ENCODE measurements at regions not wholly inside any gene's neighbourhood (a gene's known extent, or its start where the extent isn't known, plus 50 kb on each side); places are given as distances from the start of the nearest gene placed in this dataset.

GRCh38 chr13:21925720-21926119 lies 254.8 kb downstream of the FGF9 start:
- Mint-ChIP-seq H3K27me3 (peaks cover 0 to 5% of the 10 kb centered on the region in 2 donors), H3K36me3 (no peaks in the 10 kb centered on the region), H3K9me3 (no peaks in the 10 kb centered on the region), H3K4me1 (peaks cover 1 to 5% of the 10 kb centered on the region in 2 donors), H3K4me3 (no peak overlapping the region), H3K27ac (no peak overlapping the region)
- no peak for DNase-seq
- no peak for ATAC-seq (replicated peaks)

- no peak for DNase-seq
- Mint-ChIP-seq H3K4me3 (no peak overlapping the region), H3K27me3 (no peaks in the 10 kb centered on the region), H3K9me3 (no peaks in the 10 kb centered on the region), H3K36me3 (no peaks in the 10 kb centered on the region), H3K27ac (no peak overlapping the region), H3K4me1 (no peaks in the 10 kb centered on the region)
- no peak for ATAC-seq (replicated peaks)
Observed at GRCh38 chr13:21929400-21929799, 258.5 kb downstream of the FGF9 start.

DNA sequence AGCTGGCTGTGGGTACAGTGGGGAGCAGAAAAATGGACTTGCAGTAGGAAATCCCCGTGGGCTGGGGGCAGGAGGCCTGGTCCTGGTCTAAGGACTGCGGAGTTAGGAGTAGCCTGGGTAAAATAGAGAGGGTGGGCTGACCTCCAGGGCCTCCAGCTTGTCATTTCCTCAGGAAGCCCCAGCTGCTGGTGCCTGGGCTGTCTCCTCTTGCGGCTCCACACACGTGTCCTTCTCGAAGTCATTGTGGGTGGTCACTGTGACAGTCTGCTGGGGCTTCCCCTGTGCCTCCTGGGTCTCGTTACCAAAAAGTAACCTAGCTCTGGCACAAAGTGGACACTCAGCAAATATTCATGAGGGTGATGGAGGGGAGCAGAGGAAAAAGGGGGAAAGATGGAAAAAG lies 259.7 kb downstream of the FGF9 start:
- no peaks in the 10 kb centered on the region for H3K4me1 Mint-ChIP-seq
- ATAC-seq (replicated peaks): no peak
- DNase-seq: no peak
- no peak overlapping the region for H3K4me3 Mint-ChIP-seq
- no peaks in the 10 kb centered on the region for H3K36me3 Mint-ChIP-seq
- H3K27me3 Mint-ChIP-seq: no peaks in the 10 kb centered on the region
- no peaks in the 10 kb centered on the region for H3K9me3 Mint-ChIP-seq
- H3K27ac Mint-ChIP-seq: no peak overlapping the region

GRCh38 chr13:21932578-21932977 lies 261.7 kb downstream of the FGF9 start:
- Mint-ChIP-seq H3K27me3 (no peaks in the 10 kb centered on the region), H3K27ac (no peak overlapping the region), H3K9me3 (no peaks in the 10 kb centered on the region), H3K4me3 (no peak overlapping the region), H3K4me1 (no peaks in the 10 kb centered on the region), H3K36me3 (no peaks in the 10 kb centered on the region)
- DNase-seq (no peak), ATAC-seq (replicated peaks) (no peak)

DNA sequence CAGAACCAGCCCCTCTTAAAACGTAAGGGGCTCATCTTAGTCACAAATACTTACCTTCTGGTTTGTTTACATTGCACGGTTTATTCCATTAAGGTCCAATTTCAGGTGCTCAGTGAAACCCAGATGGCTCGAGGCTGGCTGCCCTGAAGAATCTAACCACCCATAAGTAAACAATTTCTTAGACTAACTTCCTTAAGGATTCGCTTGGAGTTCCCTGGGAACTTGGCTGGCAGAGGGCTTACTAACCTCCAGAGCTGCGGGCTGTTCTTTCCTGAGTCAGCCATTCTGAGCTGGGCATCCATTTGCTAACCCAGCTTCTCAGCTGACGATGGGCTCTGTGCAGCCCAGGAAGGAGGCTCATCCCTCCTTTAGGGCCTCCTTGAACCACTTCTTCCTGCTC lies 262.1 kb downstream of the FGF9 start:
- DNase-seq (no peak), ATAC-seq (replicated peaks) (no peak)
- Mint-ChIP-seq H3K4me1 (no peaks in the 10 kb centered on the region), H3K4me3 (no peak overlapping the region), H3K36me3 (no peaks in the 10 kb centered on the region), H3K27me3 (peaks cover 0 to 4% of the 10 kb centered on the region in 2 donors), H3K27ac (no peak overlapping the region), H3K9me3 (no peaks in the 10 kb centered on the region)

DNA sequence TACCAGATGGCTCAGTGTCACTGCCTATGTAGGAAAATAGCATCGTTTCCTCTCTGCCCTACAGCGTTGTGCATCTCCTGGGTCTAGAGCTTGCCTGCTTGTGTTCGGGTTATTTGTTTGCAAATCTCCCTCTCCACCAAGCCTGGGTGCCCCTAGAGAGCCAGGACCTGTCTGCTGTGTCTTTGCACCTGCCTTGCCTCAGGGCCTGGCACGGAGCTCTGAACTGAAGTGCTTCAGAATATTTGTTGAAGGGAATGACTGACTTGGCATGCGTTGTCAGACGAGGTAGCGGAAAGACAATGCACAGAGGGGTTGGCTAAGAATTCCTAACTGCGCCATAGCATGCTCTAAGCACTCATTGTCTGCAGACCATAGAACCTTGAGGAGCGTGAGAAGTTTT lies 263.4 kb downstream of the FGF9 start:
- Mint-ChIP-seq H3K27ac (no peak overlapping the region), H3K4me1 (no peaks in the 10 kb centered on the region), H3K4me3 (no peak overlapping the region), H3K36me3 (no peaks in the 10 kb centered on the region), H3K9me3 (no peaks in the 10 kb centered on the region), H3K27me3 (peaks cover 0 to 4% of the 10 kb centered on the region in 2 donors)
- ATAC-seq (replicated peaks) (no peak), DNase-seq (no peak)

DNA sequence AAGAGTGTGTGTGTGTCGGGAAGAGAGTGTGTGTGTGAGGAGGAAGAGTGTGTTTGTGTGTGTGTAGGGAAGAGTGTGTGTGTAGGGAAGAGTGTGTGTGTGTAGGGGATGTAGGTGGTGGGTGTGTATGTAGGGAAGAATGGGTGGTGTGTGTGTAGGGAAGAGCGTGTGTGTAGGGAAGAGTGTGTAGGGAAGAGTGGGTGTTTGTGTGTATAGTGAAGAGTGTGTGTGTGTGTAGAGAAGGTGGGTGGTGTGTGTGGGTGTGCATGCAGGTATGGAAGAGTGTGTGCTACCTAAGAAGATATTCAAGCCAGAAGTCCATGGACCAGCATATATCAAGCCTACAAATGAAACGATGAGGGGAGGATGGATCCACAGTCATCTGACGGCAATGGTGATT lies 265.8 kb downstream of the FGF9 start:
- no peak overlapping the region for H3K4me3 Mint-ChIP-seq
- H3K4me1 Mint-ChIP-seq: no peaks in the 10 kb centered on the region
- ATAC-seq (replicated peaks): no peak
- peaks cover 0 to 4% of the 10 kb centered on the region in 2 donors for H3K27me3 Mint-ChIP-seq
- H3K27ac Mint-ChIP-seq: no peak overlapping the region
- DNase-seq: no peak
- H3K9me3 Mint-ChIP-seq: no peaks in the 10 kb centered on the region
- no peaks in the 10 kb centered on the region for H3K36me3 Mint-ChIP-seq

GRCh38 chr13:21938168-21938567 lies 267.3 kb downstream of the FGF9 start:
- Mint-ChIP-seq H3K4me1 (no peaks in the 10 kb centered on the region), H3K4me3 (no peak overlapping the region), H3K27ac (no peak overlapping the region), H3K9me3 (peaks cover 0 to 6% of the 10 kb centered on the region in 2 donors), H3K27me3 (peaks cover 0 to 4% of the 10 kb centered on the region in 2 donors), H3K36me3 (no peaks in the 10 kb centered on the region)
- ATAC-seq (replicated peaks) (no peak), DNase-seq (no peak)

- H3K4me3 Mint-ChIP-seq: no peak overlapping the region
- H3K27me3 Mint-ChIP-seq: peaks cover 0 to 4% of the 10 kb centered on the region in 2 donors
- no peak for DNase-seq
- H3K9me3 Mint-ChIP-seq: peaks cover 3 to 7% of the 10 kb centered on the region in 2 donors
- H3K27ac Mint-ChIP-seq: no peak overlapping the region
- H3K36me3 Mint-ChIP-seq: peaks cover 0 to under 1% of the 10 kb centered on the region in 2 donors
- H3K4me1 Mint-ChIP-seq: no peaks in the 10 kb centered on the region
- no peak for ATAC-seq (replicated peaks)
Observed at GRCh38 chr13:21938636-21939035, 267.8 kb downstream of the FGF9 start.

DNA sequence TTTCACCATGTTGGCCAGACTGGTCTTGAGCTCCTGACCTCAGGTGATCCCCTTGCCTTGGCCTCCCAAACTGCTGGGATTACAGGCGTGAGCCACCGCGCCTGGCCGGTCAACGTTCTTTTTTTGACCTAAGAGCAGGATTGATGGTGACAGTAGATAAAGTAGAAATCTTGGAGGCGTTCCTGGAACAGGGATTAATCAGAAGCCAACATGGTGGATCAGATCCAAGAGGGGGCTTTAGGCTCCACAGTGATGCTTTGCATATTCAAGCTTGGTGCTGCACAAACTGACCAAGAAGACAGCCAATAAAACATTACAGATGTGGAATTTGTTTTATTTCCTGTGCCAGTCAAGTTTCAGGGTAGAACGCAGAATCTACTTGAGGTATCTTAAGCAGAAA lies 271.2 kb downstream of the FGF9 start:
- Mint-ChIP-seq H3K27me3 (peaks cover 0 to 4% of the 10 kb centered on the region in 2 donors), H3K4me1 (no peaks in the 10 kb centered on the region), H3K9me3 (peaks cover 20% of the 10 kb centered on the region in 2 donors), H3K4me3 (no peak overlapping the region), H3K27ac (no peak overlapping the region), H3K36me3 (peaks cover 0 to 12% of the 10 kb centered on the region in 2 donors)
- ATAC-seq (replicated peaks): no peak
- no peak for DNase-seq

DNA sequence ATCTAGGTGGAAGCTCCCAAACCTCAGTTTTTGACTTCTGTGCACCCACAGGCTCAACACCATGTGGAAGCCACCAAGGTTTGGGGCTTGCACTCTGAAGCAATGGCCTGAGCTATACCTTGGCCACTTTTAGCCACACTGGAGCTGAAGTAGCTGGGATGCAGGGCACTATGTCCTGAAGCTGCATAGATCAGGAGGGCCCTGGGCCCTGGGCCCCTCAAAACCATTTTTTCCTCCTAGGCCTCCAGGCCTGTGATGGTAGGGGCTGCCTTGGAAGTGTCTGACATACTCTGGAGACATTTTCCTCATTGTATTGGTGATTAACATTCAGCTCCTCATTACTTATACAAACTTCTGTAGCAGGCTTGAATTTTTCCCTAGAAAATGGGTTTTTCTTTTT lies 273.7 kb downstream of the FGF9 start:
- peaks cover 20% of the 10 kb centered on the region in 2 donors for H3K9me3 Mint-ChIP-seq

GRCh38 chr13:21945195-21945594 lies 274.3 kb downstream of the FGF9 start:
- DNase-seq (no peak), ATAC-seq (replicated peaks) (no peak)
- no peaks in the 10 kb centered on the region for H3K27me3 Mint-ChIP-seq
- peaks cover 20% of the 10 kb centered on the region in 2 donors for H3K9me3 Mint-ChIP-seq
- H3K4me1 Mint-ChIP-seq: peaks cover 7 to 10% of the 10 kb centered on the region in 2 donors
- H3K36me3 Mint-ChIP-seq: peaks cover 0 to 12% of the 10 kb centered on the region in 2 donors
- no peak overlapping the region for H3K27ac Mint-ChIP-seq
- H3K4me3 Mint-ChIP-seq: no peak overlapping the region

More for the DNA sequence above, 273.7 kb downstream of the FGF9 start:
- DNase-seq (no peak), ATAC-seq (replicated peaks) (no peak)
- no peaks in the 10 kb centered on the region for H3K27me3 Mint-ChIP-seq
- peaks cover 7 to 10% of the 10 kb centered on the region in 2 donors for H3K4me1 Mint-ChIP-seq
- no peak overlapping the region for H3K4me3 Mint-ChIP-seq
- no peak overlapping the region for H3K27ac Mint-ChIP-seq
- peaks cover 0 to 12% of the 10 kb centered on the region in 2 donors for H3K36me3 Mint-ChIP-seq

DNA sequence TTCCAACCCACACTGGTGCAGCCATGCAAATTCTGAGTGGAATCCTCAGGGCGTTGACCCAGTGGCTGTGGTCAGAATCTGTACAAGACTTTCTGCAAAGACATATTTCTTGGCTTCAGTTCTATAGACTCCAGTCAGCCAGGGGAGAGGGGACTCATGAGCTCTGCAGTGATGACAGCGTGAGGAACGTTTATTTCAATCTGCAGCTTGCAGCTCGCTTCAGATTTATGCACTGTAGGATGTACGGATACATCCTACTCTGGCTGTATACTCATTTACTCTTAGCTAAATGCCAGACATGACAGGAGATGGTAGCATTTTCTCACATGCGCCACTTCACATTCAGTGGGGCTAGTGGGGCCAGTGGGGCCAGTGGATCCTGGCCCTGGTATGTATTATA lies 276.1 kb downstream of the FGF9 start:
- Mint-ChIP-seq H3K36me3 (peaks cover 0 to 12% of the 10 kb centered on the region in 2 donors), H3K9me3 (peaks cover 20% of the 10 kb centered on the region in 2 donors), H3K4me3 (no peak overlapping the region), H3K4me1 (peaks cover 7 to 10% of the 10 kb centered on the region in 2 donors), H3K27ac (no peak overlapping the region), H3K27me3 (peaks cover 0 to 4% of the 10 kb centered on the region in 2 donors)
- ATAC-seq (replicated peaks) (no peak), DNase-seq (no peak)

- DNase-seq: peak; percentile 13
- Mint-ChIP-seq H3K36me3 (peaks cover 0 to 9% of the 10 kb centered on the region in 2 donors), H3K4me1 (peaks cover 7 to 10% of the 10 kb centered on the region in 2 donors), H3K27me3 (peaks cover 0 to 4% of the 10 kb centered on the region in 2 donors), H3K4me3 (peak overlapping the region in 1 of 2 donors; percentile 25), H3K9me3 (peaks cover 10 to 14% of the 10 kb centered on the region in 2 donors), H3K27ac (no peak overlapping the region)
- ATAC-seq (replicated peaks): peak; percentile 70 to 84
Observed at GRCh38 chr13:21948769-21949474, 278.0 kb downstream of the FGF9 start.

DNA sequence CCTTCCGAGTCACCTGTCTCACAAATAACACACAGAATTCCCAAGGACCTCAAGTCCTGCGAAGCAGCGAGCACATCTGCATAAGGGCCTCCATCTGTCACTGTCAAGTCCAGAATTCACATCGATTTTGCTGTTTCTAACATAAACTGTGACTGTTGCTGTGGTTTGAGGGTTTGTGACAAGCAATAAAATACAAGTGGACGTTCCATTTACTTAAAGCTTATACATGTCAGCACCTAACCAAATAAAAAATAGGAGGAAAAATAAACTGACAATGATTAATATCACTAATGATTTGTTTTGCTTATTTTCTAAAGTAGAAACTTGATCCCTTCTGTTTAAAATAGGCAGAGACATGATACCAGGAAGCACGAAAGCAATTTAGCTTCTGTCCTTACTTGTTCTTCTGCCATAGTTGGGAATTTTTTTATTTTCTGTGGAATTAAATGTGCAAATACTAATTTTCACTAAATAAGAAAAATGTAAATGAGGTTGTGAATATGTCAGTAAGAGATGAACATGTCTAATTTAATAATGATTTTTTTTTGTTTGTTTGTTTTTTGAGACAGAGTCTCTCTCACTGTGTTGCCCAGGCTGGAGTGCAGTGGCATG lies 279.1 kb downstream of the FGF9 start:
- H3K27ac Mint-ChIP-seq: no peak overlapping the region
- H3K4me3 Mint-ChIP-seq: no peak overlapping the region
- H3K4me1 Mint-ChIP-seq: peaks cover 7 to 10% of the 10 kb centered on the region in 2 donors
- peaks cover 0 to 9% of the 10 kb centered on the region in 2 donors for H3K36me3 Mint-ChIP-seq
- H3K9me3 Mint-ChIP-seq: peaks cover 9 to 10% of the 10 kb centered on the region in 2 donors
- ATAC-seq (replicated peaks): no peak
- no peak for DNase-seq
- H3K27me3 Mint-ChIP-seq: peaks cover 0 to 4% of the 10 kb centered on the region in 2 donors

All from stimulated activated naive B cell treated with anti-CD40 and anti-IgM and Interleukin-4, amounts not matched to agents 10 μg/mL and 1 μg/mL and 100 μg/mL, for 72 hours (primary cell).